HepG2 (cell line): ENCODE measurements at regions not wholly inside any gene's neighbourhood (a gene's known extent, or its start where the extent isn't known, plus 50 kb on each side); places are given as distances from the start of the nearest gene placed in this dataset.

Experiments
- SMC3 ChIP-seq: IDR thresholded peaks from 2 replicates; pipeline ENCODE4 v1.6.1; 2011; ENCODE audit warnings: low read length, improper control_type of control experiment
- TF ChIP-seq, protein P1 (sequence below): IDR thresholded peaks from 2 replicates; pipeline ENCODE4 v1.6.1; 2012; ENCODE audit warnings: inconsistent platforms

- TF ChIP-seq, protein P1, sequence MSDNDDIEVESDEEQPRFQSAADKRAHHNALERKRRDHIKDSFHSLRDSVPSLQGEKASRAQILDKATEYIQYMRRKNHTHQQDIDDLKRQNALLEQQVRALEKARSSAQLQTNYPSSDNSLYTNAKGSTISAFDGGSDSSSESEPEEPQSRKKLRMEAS, result no peak
- TF ChIP-seq SMC3, result no peak
Observed at GRCh38 chr1:170316270-170316669, 170.5 kb downstream of the NTMT2 start.
